Choroid plexus epithelial cell (primary cell): ENCODE measurements at regions not wholly inside any gene's neighbourhood (a gene's known extent, or its start where the extent isn't known, plus 50 kb on each side); places are given as distances from the start of the nearest gene placed in this dataset.

Experiments
- DNase-seq: peaks from one replicate; pipeline ENCODE4 v3.0.0-alpha.2; 2010; ENCODE audit warnings: low read depth
- H3K4me3 ChIP-seq: 2 replicates; pipeline ENCODE4 v1.5.1; 2011; ENCODE audit warnings: low read depth, mild to moderate bottlenecking, control low read depth, low read length, moderate library complexity
- CTCF ChIP-seq: conservative IDR thresholded peaks from 2 replicates; pipeline ENCODE4 v1.5.1; 2011; ENCODE audit warnings: low read depth, mild to moderate bottlenecking, control low read depth, inconsistent platforms, low read length, moderate library complexity

DNA sequence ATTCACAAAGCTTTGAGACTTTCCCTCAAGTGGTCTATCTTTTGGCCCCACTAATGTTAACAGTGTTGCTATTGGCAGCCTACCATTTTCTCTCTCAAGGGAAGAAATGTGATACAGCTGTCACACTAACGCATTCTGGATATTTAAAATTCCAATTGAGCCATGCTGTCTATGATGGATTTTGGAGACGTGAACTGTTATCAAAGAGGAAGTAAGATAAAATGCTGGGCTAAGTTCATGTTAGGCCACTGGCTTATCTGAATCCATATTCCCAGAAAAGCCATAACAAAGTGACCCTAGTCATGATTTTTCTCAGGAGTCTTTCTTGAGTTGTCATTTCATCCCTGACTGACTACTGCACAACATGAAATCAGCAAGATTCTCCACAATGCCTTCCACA, 200.2 kb downstream of the PHLDA1 start:
- H3K4me3 ChIP-seq: no peak overlapping the region
- no peak for DNase-seq
- TF ChIP-seq CTCF: no peak

DNA sequence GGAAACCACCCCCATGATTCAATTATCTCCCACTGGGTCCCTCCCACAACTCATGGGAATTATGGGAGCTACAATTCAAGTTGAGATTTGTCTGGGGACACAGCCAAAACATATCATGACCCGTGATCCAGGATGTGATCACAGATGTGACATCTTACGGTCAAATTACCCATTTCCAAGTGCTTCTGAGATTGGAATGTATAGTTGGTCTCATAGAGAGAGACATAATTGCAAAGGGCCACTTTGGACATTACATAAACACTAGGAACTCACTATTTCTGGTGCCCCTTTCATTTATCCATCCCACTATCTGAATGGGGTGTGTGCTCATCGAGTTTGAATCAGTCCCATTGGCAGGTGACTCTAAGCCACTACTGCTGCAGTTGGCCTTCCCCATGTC, 204.5 kb downstream of the PHLDA1 start:
- TF ChIP-seq CTCF: no peak
- H3K4me3 ChIP-seq: no peak overlapping the region
- no peak for DNase-seq

DNA sequence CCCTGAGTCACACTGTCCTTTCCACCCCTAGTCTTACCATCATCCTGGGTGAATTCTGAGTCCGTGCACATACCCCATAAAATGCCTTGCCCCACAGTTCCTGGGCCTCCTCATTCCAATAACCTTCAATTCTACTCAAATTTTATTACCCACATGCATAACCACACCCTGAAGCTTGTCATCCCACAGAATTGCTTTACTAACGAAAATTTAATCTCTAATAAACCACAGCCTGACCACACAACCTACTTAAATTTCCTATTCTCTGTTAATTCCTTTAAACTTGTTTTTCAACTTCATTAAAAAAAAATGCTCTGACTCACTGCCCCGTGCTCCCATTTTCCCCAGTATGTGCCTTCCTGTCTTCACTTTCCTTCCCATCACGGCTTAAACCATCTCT, 205.9 kb downstream of the PHLDA1 start:
- H3K4me3 ChIP-seq: no peak overlapping the region
- no peak for TF ChIP-seq CTCF
- peak; percentile 86 for DNase-seq

DNA sequence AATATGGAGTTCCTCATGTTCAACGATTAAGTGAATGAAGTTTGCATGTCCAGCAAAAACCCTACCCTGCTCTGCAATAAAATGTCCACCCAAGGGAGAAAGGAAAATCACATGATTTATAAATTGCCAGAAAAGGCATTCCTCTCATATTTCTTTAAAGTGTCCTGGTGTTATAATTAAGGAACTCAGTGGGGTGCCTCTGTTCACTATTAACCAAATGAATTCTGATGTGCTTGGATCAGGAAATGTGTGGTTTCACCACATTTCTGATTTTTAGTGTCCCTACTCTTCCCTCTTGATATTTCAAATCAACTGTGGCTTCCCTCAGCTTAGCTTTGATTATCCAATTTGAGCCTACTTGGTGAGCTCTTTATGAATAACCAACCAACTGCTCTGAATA, 208.1 kb downstream of the PHLDA1 start:
- peak; percentile 45 for DNase-seq

DNA sequence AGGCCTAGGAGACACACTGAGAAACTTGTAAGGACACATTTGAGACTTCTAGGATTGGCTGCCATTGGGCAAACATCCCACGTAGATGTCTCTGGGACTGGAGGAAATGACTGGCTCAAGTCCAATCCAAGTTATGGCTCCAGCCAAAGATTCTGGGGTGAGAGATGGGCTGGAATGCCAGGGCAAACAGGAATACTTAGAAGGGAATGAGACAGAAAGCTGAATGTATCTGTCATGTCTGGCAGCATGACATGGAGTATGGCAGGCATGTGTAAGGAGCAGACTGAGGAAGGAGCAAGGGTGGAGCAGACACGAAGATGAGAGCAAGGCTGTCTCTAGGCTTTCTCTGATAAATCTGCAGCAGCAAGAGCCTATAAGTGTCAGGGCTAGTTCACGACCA, 209.2 kb downstream of the PHLDA1 start:
- no peak overlapping the region for H3K4me3 ChIP-seq
- TF ChIP-seq CTCF: no peak
- no peak for DNase-seq

More for the DNA sequence above, 208.1 kb downstream of the PHLDA1 start:
- H3K4me3 ChIP-seq: no peak overlapping the region
- no peak for TF ChIP-seq CTCF

DNA sequence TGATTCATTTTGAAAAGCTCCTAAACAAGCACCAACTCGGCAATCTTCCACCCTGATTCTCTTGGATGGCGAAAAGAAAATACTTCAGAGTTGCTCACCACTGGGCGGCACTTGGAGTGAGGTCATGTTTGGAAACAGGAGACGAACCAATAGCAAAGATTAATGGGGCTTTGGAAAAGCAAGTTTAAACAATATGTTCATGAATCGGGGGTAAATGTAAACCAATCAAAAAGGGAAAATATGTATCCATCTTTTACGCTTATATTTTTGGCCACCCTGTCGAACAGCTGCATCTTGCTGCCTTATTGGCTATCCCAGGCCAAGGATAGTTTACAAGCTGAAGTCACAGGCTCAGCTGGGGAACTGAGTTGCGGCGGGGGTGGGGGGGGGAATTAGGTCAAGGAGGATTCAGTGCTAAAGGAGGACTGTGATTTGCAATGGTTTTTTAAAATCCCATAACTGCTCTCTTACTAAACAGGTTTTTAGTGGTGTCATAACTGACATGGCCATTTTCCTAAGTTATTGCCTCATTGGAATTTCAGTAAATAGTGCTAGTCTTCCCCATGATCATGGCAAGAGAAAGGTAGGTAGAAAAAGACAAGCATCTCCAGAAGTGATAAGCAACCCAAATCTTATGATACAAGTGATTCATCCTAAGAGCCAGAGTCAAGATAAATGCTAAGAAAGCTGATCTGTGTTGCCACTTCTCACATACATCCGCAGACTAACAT, 210.6 kb downstream of the PHLDA1 start:
- no peak for TF ChIP-seq CTCF
- DNase-seq: no peak

DNA sequence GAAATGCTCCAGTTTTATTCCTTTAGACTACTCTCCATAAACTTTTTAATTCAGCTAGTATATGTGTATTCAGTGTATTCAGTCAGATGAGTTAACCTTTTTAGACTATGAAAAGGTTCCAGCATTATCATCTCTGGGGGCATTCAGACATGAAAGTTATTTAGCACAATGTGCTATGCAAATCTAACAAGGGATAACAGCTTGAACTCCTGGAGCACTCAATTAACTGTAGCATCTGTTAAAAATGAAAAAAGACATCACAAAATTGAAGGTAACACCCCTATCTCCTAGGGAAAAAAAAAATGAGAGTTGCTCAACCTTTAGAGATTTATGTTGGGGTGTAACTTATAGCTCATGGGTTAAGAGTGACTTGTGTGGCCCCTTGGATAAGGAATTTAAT, 211.5 kb downstream of the PHLDA1 start:
- no peak for TF ChIP-seq CTCF
- no peak for DNase-seq
- no peak overlapping the region for H3K4me3 ChIP-seq

More for the DNA sequence above, 210.6 kb downstream of the PHLDA1 start:
- no peak overlapping the region for H3K4me3 ChIP-seq
